ENCODE measurements at regions not wholly inside any gene's neighbourhood (a gene's known extent, or its start where the extent isn't known, plus 50 kb on each side); places are given as distances from the start of the nearest gene placed in this dataset.

DNA sequence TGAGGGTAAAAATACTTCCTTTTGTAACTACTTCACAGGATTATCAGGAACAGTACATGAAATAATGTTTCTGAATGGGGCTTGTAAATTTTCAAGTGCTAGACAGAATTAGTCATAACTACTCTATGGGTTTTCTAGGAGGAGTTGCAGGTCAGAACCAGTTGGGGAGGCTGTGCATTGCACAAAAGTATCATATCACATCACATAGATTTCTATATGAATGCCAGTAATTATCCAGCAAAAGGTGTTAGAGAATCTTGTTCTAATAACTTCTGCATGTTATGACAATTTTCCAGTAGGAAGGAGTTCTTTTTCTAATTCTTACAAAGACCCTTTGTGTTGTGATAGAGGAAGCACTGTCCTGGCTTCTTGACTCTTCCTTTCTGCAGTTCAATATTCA, 551.6 kb downstream of the COL12A1 start:
- TF ChIP-seq, protein P1, sequence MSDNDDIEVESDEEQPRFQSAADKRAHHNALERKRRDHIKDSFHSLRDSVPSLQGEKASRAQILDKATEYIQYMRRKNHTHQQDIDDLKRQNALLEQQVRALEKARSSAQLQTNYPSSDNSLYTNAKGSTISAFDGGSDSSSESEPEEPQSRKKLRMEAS (IDR thresholded peaks at IDR 0.05) = no peak
- TF ChIP-seq TAF1 (IDR thresholded peaks at IDR 0.05; ENCODE audit: low read depth) (no peak), YY1 (IDR thresholded peaks at IDR 0.05; ENCODE audit: low read depth) (no peak), EP300 (IDR thresholded peaks at IDR 0.05; ENCODE audit: borderline replicate concordance) (no peak), REST (IDR thresholded peaks at IDR 0.05; ENCODE audit: low read depth) (no peak), CEBPB (IDR thresholded peaks at IDR 0.05) (no peak), EGR1 (IDR thresholded peaks at IDR 0.05) (no peak), RAD21 (IDR thresholded peaks at IDR 0.05; ENCODE audit: low read depth) (no peak), CREB1 (IDR thresholded peaks at IDR 0.05; ENCODE audit: low read depth) (no peak)

All from Ishikawa (cell line).